ENCODE measurements at regions not wholly inside any gene's neighbourhood (a gene's known extent, or its start where the extent isn't known, plus 50 kb on each side); places are given as distances from the start of the nearest gene placed in this dataset.

GRCh38 chr6:147776631-147777213 lies 268.2 kb downstream of the SAMD5 start:
- intact Hi-C loops (cut with DNase I) = no loop called here
- WGBS, 2 donors = 53 to 56% methylated on average over 4 of the region's 4 CpGs

GRCh38 chr6:147779624-147780023 lies 271.1 kb downstream of the SAMD5 start:
- DNase-seq = no peak
- intact Hi-C loops (cut with DNase I) = no loop called here
- Histone ChIP-seq H3K27me3 (no peaks in the 10 kb centered on the region), H3K4me1 (no peaks in the 10 kb centered on the region), H3K36me3 (replicated peaks in 1 of 2; ENCODE audit: insufficient read depth in 1 of 2, low read depth in 2 of 2) (no peaks in the 10 kb centered on the region), H3K9me3 (no peaks in the 10 kb centered on the region), H3K4me3 (no peak overlapping the region), H3K27ac (no peak overlapping the region)
- WGBS, 2 donors = 71 to 82% methylated on average over 1 of the region's 1 CpG
- no peak for TF ChIP-seq POLR2A (IDR thresholded peaks at IDR 0.05)
- TF ChIP-seq, protein P1, sequence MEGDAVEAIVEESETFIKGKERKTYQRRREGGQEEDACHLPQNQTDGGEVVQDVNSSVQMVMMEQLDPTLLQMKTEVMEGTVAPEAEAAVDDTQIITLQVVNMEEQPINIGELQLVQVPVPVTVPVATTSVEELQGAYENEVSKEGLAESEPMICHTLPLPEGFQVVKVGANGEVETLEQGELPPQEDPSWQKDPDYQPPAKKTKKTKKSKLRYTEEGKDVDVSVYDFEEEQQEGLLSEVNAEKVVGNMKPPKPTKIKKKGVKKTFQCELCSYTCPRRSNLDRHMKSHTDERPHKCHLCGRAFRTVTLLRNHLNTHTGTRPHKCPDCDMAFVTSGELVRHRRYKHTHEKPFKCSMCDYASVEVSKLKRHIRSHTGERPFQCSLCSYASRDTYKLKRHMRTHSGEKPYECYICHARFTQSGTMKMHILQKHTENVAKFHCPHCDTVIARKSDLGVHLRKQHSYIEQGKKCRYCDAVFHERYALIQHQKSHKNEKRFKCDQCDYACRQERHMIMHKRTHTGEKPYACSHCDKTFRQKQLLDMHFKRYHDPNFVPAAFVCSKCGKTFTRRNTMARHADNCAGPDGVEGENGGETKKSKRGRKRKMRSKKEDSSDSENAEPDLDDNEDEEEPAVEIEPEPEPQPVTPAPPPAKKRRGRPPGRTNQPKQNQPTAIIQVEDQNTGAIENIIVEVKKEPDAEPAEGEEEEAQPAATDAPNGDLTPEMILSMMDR (IDR thresholded peaks at IDR 0.05) = no peak
- no peak for ATAC-seq

More at GRCh38 chr6:147776631-147777213, 268.2 kb downstream of the SAMD5 start:
- ATAC-seq (no peak), DNase-seq (no peak)
- no peaks in the 10 kb centered on the region for H3K27me3 ChIP-seq
- no peaks in the 10 kb centered on the region for H3K9me3 ChIP-seq
- no peaks in the 10 kb centered on the region for H3K36me3 ChIP-seq (replicated peaks in 1 of 2; ENCODE audit: insufficient read depth in 1 of 2, low read depth in 2 of 2)
- no peak overlapping the region for H3K4me3 ChIP-seq
- no peak overlapping the region for H3K27ac ChIP-seq
- TF ChIP-seq, protein P1 (IDR thresholded peaks at IDR 0.05) = no peak
- no peak for TF ChIP-seq POLR2A (IDR thresholded peaks at IDR 0.05)
- no peaks in the 10 kb centered on the region for H3K4me1 ChIP-seq

- H3K9me3 ChIP-seq = no peaks in the 10 kb centered on the region
- H3K36me3 ChIP-seq (replicated peaks in 1 of 2; ENCODE audit: insufficient read depth in 1 of 2, low read depth in 2 of 2) = no peaks in the 10 kb centered on the region
- H3K27ac ChIP-seq = peak overlapping the region in 1 of 4 donors; percentile 7
- ATAC-seq (peak; percentile 69), DNase-seq (no peak)
- H3K4me3 ChIP-seq = no peak overlapping the region
- intact Hi-C loops (cut with DNase I) = no loop called here
- WGBS, 2 donors = 28 to 30% methylated on average over 3 of the region's 3 CpGs
- H3K4me1 ChIP-seq = no peaks in the 10 kb centered on the region
- no peaks in the 10 kb centered on the region for H3K27me3 ChIP-seq
- TF ChIP-seq, protein P1 (IDR thresholded peaks at IDR 0.05) = no peak
- TF ChIP-seq POLR2A (IDR thresholded peaks at IDR 0.05) = no peak
These were observed 273.8 kb downstream of the SAMD5 start for GRCh38 chr6:147782302-147782701.

DNA sequence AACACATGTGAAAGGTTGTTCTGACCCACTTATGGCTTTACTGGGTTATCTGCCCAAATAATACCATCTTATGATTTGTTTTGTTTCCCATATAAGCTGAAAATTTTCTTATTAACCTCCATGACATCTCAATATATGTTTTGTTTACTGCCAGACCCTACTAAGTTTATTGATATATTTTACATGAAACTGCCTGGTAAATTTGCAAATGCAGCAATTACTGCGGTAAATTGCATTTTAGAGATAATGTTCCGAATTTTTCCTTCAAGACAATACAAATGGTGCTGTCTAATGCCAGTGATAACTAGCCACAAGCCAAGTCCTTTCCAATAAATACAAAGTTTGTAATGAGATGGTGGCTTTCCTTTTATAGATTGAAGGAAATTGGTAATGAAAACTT lies 275.9 kb downstream of the SAMD5 start:
- no peak overlapping the region for H3K4me3 ChIP-seq
- no peak overlapping the region for H3K27ac ChIP-seq
- 76% methylated on average over 2 of the region's 2 CpGs for WGBS, 2 donors
- no peaks in the 10 kb centered on the region for H3K36me3 ChIP-seq (replicated peaks in 1 of 2; ENCODE audit: insufficient read depth in 1 of 2, low read depth in 2 of 2)
- H3K9me3 ChIP-seq = no peaks in the 10 kb centered on the region
- TF ChIP-seq POLR2A (IDR thresholded peaks at IDR 0.05) = no peak
- TF ChIP-seq, protein P1 (IDR thresholded peaks at IDR 0.05) = no peak
- intact Hi-C loops (cut with DNase I) = no loop called here
- H3K4me1 ChIP-seq = no peaks in the 10 kb centered on the region
- ATAC-seq (no peak), DNase-seq (no peak)
- H3K27me3 ChIP-seq = no peaks in the 10 kb centered on the region

DNA sequence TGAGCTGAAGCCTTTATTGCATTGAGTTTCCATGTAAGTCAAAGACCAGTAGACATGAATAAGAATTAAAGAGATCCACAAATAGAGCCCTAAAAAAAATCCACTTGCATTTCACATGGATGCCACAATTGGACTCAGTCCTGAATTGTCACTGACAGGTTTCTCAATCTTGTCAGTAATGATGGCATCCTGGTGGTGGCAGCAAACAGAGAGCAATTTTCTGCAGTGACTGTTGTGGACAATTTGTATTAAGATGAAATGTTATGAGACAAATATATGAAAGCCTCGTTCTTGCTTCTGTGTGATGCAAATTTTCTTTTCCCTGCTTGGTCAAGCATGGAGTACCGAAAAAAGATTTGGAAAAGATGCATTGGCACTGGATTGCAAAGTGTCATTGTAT lies 278.9 kb downstream of the SAMD5 start:
- DNase-seq = no peak
- intact Hi-C loops (cut with DNase I) = no loop called here
- Histone ChIP-seq H3K27me3 (no peaks in the 10 kb centered on the region), H3K27ac (no peak overlapping the region), H3K9me3 (no peaks in the 10 kb centered on the region), H3K36me3 (replicated peaks in 1 of 2; ENCODE audit: insufficient read depth in 1 of 2, low read depth in 2 of 2) (no peaks in the 10 kb centered on the region), H3K4me1 (no peaks in the 10 kb centered on the region), H3K4me3 (no peak overlapping the region)
- ATAC-seq = no peak
- 74% methylated on average over 2 of the region's 2 CpGs for WGBS, 2 donors
- no peak for TF ChIP-seq POLR2A (IDR thresholded peaks at IDR 0.05)
- TF ChIP-seq, protein P1 (IDR thresholded peaks at IDR 0.05) = no peak

Data from body of pancreas (tissue), 4 donors.